ENCODE measurements at regions not wholly inside any gene's neighbourhood (a gene's known extent, or its start where the extent isn't known, plus 50 kb on each side); places are given as distances from the start of the nearest gene placed in this dataset.

GRCh38 chr11:103825469-103825868 is 211.0 kb upstream of the DDI1 start:
- intact Hi-C loops (cut with DNase I) = no loop called here
- no peak for ATAC-seq
- DNase-seq = no peak

GRCh38 chr11:103826856-103827255 is 209.6 kb upstream of the DDI1 start:
- no peak for DNase-seq
- ATAC-seq = no peak
- intact Hi-C loops (cut with DNase I) = no loop called here

GRCh38 chr11:103829596-103829995 is 206.8 kb upstream of the DDI1 start:
- ATAC-seq (no peak), DNase-seq (no peak)
- intact Hi-C loops (cut with DNase I) = no loop called here

DNA sequence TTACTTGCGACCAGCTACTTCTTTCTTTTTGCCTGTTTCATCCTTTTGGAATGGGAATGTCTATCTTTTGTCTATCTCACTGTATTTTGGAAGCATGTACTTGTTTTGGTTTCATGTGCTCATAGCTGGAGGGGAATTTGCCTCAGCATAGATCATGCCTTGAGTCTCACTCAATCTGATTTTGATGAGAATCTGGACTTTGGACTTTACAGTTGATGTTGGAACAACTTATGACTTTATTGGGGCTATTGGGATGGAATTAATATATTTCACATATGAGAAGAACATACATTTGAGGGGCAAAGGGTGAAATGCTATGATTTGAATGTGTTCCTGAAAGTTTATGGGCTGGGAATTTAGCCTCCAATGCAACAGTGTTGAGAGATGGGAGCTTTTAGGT is 206.2 kb upstream of the DDI1 start:
- ATAC-seq (no peak), DNase-seq (no peak)
- intact Hi-C loops (cut with DNase I) = no loop called here

DNA sequence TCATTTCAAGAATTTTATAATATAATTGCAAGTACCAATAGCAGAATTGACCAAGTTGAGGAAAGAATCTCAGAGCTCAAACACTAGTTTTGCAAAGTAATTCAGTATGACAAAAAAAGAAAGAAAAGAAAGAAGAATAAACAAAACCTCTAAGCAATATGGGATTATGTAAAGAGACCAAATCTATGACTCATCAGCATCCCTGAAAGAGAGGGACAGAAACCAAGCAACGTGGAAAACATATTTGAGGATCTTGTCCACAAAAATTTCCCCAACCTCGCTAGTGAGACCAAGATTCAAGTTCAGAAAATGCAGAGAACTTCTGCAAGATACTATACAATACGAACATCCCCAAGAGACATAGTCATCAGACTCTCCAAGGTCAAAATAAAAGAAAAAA is 203.7 kb upstream of the DDI1 start:
- DNase-seq = no peak
- ATAC-seq = no peak

DNA sequence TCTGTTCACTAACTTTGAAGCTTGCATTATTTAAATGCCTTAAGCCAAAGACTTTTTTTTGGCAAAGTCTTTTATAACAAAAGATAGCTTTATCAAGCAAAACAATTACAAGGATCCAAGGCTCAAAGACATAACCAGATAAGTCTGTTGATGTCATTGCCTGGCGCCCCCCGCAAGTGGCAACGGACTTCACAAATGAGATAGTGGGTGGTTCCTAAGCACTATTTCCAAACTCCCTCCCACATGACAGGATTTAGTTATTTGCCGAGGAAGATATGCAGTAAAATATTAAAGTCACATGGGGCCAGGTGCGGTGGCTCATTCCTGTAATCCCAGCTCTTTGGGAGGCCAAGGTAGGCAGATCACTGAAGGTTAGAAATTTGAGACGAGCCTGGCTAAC is 194.2 kb upstream of the DDI1 start:
- intact Hi-C loops (cut with DNase I) = no loop called here
- DNase-seq (peak; percentile 64), ATAC-seq (no peak)

More for the DNA sequence above, 203.7 kb upstream of the DDI1 start:
- intact Hi-C loops (cut with DNase I) = no loop called here

- intact Hi-C loops (cut with DNase I) = no loop called here
- ATAC-seq (no peak), DNase-seq (no peak)
Observed at GRCh38 chr11:103842795-103843194, 193.6 kb upstream of the DDI1 start.

- ATAC-seq (no peak), DNase-seq (no peak)
- intact Hi-C loops (cut with DNase I) = no loop called here
Observed at GRCh38 chr11:103844327-103845215, 191.9 kb upstream of the DDI1 start.

DNA sequence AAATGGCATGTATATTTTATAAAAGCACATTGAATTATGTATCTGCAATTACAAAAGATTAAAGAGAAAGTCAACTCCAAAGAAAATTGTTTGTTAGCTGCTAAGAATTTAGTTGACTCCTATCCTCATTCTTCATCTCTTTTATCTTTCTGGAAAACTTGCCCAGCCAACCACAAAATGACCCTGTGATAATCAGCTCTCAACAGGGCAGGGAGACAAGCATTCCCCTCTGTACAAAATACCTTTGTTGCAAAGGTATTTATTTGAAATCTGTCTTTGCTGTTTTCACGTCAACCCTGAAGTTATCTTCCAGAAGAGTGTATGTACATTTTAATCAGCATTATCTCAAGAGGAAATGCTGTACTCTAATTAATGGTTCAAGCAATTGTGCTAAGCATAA is 191.1 kb upstream of the DDI1 start:
- ATAC-seq (no peak), DNase-seq (no peak)
- intact Hi-C loops (cut with DNase I) = no loop called here

GRCh38 chr11:103848686-103849085 is 187.8 kb upstream of the DDI1 start:
- DNase-seq = no peak
- intact Hi-C loops (cut with DNase I) = no loop called here
- no peak for ATAC-seq

DNA sequence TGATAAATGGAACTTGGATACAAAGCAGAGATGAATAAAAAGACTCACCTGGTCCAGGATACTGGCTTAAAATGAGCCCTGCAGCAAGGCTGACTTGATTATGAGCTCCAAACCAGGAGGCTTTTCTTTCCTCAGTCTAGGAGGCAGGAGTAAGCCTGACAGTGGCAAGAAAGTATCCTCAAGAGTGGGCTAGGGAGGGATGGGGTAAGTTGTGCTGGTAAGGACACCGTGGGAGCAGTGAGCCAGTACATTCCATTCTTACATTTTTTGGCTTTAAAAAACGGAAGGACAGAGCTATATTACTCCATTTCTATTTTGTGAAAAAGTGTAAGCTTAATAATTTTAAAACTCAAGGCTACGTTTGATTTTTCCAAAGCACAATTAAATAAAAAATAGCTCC is 187.1 kb upstream of the DDI1 start:
- DNase-seq (no peak), ATAC-seq (peak in 1 of 2 donors; percentile 57)
- intact Hi-C loops (cut with DNase I) = no loop called here

- intact Hi-C loops (cut with DNase I) = no loop called here
- DNase-seq = no peak
- ATAC-seq = peak in 1 of 2 donors; percentile 47
Observed at GRCh38 chr11:103850419-103851165, 185.8 kb upstream of the DDI1 start.

GRCh38 chr11:103851166-103851651 is 185.2 kb upstream of the DDI1 start:
- DNase-seq (no peak), ATAC-seq (peak; percentile 23 to 52)
- intact Hi-C loops (cut with DNase I) = no loop called here

Small RNA genes lying in the stretch of these regions (microRNA-seq; reads per million reads assigned to microRNA genes)
- 0 reads per million in 2 donors for gene MIR4693
